A204.1 (cell line): ENCODE measurements at regions not wholly inside any gene's neighbourhood (a gene's known extent, or its start where the extent isn't known, plus 50 kb on each side); places are given as distances from the start of the nearest gene placed in this dataset.

ENCODE experiments used
- FAIRE-seq: peaks from 2 replicates; lab custom pipeline; 2012; peaks lifted over from hg19 to GRCh38; lab: Jason Lieb, UNC

DNA sequence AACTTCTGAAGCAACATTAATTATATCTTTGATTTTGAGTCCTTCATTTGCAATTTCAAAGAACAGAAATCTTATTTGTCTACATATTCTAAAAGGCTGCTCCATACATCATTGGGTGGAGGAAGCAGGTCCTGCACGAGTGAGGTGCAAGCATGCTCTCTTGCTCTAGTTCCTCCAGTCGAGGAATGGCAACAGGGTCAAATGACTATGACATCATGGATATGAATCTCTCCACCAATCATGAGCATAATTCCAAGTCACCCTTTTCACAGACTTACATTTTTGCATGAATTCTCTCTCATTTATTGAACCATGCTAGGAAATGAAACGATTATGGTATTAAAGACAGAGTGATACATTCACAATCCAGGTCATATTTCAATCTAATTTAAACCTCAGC, 608.8 kb upstream of the SOX11 start:
- no peak for FAIRE-seq

DNA sequence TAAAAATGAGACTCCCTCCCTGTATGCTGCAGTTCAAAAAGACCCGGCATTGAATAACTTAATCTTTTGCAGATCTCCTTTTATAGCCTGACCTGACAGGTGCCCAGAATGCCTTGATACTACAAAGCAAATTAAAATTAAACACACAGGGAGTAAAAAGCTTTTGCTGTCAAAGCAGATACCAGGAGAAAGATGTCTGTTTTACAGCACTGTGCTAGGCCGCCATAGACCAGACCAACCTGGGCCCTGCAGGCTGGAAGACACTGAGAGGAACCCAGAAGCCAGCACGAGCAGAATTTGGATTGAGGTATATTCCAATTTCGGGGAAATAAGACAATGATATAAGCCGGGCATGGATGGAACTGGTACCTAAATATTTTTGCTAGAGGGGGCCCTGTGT, 602.8 kb upstream of the SOX11 start:
- FAIRE-seq: no peak

DNA sequence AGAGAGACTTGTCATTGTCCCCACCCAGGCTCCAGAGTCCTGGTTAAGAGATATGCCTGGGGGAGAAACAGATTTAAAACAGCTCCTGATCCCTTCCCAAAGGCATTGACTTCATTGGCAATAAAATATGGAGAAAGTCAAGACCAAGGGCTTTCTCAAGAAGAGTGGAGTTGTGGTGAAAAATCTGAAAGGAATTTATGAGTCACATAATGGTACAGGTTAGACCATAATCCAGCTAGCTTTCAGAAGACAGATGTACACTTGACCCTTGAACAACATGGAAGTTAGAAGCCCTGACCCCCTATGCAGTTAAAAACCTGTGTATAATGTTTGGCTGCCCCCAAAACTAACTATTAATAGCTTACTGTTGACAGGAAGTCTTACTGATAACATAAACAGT, 599.1 kb upstream of the SOX11 start:
- FAIRE-seq: no peak

DNA sequence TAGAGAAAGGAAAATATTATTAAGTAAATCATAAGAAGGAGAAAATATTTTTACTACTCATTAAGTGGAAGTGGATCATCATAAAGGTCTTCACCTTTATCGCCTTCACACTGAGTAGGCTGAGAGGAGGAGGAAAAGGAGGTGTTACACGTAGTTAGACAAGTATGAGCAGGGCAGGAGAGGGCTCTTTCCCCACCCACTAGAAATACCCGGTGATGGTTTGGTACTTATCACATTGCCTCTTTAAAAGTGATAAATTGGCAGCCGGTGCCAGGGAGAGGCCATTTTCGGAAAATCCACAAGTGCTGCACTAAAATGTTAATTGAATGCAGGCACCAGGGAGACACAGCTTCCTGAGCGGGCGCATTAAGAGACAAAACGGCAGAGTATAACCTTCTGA, 598.7 kb upstream of the SOX11 start:
- FAIRE-seq: no peak

DNA sequence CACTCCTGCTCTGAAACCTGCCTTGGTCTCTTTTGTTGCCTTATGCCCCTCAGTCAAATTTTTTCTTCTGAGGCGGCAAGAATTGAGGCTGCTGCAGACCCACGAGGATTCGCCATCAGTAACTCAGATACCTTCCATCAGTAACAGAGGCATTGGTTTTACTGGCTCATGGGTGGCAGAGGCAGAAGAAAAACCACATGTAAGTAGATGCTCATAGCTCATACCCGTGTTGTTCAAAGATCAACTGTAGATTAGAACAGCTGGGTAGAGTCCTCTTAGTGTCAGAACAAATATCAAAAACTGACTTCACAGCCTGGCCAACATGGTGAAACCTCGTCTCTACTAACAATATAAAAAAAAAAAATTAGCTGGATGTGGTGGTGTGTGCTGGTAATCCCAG, 598.0 kb upstream of the SOX11 start:
- no peak for FAIRE-seq

DNA sequence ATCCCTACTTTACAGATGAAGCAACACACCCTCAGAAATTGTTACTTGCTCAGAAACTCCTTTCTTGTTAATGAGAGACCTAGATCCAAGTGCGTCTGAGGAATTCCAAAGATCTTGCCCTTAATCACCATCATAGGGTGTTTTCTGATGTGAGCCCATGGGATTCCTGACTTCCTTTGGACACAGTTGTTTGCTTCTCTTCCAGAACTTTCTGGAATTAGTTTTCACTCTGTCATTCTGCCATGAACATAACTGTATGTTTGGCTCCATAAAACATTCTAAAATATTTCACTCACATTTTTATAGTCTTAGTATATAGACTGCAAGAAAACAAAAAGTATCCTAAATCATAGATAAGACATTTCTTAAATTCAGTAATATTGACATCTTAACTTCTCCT, 593.9 kb upstream of the SOX11 start:
- FAIRE-seq: no peak

DNA sequence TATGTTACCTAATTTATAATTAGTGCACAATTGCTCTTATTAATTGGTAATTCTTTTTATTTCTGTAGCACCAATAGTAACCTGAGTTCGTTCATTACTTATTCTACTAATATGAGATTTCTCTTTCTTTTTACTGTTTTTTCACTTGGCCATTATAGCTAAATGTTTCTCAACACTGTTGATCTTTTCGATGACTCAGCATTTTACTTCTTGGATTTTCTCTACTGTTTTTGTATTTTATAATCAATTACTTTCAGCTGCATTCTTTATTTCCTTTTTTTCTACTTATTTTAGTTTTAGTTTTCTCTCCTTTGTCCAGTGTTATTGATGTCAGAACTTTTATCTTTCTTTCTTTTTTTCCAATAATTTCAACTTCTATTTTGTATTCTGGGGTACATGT, 589.4 kb upstream of the SOX11 start:
- no peak for FAIRE-seq

DNA sequence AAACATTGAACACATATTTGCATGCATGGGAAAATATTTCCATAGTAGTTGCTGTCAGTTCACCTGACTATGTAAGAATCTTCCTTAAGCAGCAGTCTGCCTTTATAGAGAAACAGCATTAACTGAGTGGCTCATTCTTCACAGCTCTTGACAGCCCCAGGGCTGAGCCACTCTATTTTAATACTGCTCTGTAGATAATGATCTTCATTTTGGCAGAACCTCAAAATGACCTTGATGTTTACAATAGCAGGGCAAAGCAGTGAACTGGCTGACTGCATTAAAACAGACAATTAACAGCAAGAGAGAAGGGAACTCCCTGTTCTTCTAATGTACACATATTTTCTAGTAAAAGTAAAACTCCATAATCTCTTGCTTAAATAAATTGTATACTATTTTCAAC, 580.6 kb upstream of the SOX11 start:
- FAIRE-seq: no peak

DNA sequence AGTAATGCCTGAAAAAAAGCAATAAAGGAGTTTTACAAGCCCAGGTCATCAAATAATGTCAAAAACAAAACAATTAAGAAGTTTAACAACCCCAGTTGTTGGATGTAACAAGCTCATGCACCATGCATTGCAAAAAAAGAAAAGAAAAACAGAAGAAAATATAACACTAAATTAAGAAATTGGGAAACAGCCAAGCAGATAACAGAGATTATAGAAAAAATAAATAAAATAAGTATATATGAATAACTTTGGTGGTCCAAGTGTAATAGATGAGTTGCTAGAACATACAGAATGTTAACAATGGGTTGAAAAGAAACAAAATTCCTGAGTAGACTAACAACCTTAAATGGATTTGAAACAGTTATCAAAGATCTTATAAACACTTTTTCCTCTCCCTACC, 573.1 kb upstream of the SOX11 start:
- no peak for FAIRE-seq

DNA sequence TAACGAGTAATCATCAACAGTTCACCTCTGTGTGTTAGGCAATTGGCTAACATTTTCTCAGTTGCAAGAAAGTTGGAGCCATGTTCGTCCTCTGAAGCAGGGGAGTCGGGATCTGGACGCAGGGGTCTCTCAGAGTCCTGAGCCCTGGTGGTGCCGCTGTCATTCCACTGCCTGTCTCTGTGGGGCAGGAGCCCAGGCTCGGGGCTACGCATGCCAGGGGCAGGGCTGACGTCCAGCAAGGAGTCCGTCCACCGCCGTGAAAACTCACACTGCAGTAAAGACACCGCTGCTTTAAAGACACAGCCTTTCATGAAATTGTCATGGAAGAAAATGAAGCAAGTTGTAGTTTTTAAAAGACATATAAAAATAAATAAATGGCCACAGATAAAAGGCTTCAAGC, 571.1 kb upstream of the SOX11 start:
- FAIRE-seq: no peak

DNA sequence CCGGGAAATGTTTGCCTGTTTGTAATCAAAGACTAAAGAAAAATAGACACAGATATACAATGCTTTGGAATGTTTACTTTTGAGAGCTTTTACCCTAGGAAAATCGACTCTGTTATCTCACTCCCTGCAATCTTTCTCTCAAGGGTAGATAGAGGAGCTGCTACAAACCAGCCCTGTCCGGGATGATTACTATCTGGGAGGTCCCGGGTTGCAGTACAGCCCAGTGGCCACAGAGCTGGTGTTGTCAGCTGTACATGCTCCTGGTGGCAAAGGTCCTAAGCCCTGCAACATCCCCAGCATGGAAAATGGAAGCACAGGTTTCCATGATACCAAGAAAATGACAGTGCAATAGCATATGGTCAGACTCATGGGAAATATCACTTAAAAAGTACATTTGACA, 570.5 kb upstream of the SOX11 start:
- no peak for FAIRE-seq

DNA sequence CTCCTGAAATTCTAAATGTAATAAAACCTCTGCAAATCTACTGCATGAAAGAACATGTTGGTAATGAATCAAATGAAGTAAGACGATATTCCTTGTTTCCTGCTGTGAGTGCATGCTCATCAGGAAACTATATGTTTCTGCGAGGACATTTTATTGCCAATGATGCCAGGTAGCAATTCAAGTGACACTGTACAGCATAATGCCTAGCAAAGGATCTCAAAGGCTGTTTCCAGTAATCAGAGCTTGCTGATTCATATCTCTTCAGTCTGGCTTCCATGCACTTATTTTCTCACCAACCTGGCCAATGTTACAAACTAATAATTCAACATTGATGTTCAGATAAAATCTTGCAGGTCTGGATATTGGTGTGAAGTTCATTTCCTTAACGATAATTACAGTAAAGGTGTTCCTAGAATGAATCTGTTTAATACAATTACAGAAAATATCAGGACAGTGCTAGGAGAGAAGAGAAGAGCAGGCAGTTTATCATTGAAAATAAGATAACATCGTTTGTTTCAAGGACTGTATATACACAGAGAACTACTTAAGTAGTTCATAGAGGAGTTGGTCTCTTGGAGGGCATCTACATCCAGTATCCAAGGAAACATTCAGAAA, 568.5 kb upstream of the SOX11 start:
- no peak for FAIRE-seq

DNA sequence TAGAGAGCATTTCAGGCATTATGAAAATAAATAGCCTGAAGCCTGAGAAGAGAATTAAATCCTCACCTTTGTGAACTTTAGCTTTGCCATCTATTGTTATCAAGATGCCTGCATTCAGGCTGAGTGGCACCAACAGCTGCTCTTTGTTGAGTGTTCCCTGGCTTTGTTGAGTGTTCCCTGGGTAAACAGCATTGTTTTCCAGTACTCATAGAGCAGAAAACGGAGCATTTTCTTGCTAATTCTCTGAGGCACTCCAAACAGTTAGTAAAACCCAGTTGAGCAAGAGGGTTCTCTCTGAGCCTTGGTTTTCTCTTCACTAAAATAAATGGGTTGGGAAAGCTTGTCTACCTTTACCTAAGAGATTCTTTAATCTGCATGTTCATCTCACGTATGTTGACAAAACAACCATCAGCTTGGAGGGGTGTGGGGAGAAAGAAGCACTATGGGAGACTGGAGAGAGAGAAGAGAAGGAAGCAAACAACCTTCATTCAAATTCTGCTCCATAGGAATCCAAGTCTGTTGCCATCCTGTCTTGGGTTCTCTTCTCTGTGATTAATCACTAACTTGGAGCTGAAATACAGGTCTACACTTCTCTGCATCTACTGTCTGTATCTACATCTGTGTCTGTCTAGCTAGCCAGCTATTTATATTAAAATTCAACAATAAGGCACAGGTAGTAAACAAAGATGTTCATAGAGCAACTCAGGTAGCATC, 567.0 kb upstream of the SOX11 start:
- no peak for FAIRE-seq

DNA sequence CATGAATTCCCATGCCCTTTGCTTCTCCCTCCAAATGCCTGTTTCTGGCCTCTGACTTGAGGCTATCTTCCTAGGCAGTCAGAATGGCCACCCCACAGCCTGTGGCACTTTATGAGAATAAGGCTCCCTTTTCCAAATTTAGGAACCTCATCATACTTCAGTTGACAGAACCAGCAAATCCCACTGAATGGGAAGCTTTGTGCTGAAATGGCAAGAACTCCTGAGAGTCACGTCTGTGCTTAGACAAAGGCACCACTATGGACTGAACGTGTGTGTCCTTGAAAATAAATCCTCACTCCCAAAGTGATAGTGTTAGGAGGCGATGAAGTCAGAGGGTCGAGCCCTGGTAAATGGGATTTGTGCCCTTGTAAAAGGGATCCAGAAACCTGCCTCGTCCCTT, 559.9 kb upstream of the SOX11 start:
- no peak for FAIRE-seq

DNA sequence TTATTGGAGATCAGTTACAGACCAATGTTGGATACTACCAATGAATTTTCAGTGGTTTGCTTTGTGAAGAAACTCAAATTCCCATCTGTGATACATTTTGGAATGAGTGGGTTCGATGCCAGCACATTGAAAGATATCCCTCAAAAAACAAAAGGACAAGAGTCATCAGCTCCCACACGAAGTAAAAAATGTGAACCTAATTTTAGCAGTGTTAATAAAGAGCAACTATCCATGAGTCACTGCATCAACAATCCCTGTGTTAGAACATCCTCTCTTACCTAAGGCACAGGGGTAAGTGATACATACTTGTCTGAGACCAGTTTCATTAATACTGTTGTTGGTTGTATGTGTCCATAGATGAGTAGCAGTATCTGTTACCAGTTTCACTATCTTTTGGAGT, 551.8 kb upstream of the SOX11 start:
- FAIRE-seq: no peak

DNA sequence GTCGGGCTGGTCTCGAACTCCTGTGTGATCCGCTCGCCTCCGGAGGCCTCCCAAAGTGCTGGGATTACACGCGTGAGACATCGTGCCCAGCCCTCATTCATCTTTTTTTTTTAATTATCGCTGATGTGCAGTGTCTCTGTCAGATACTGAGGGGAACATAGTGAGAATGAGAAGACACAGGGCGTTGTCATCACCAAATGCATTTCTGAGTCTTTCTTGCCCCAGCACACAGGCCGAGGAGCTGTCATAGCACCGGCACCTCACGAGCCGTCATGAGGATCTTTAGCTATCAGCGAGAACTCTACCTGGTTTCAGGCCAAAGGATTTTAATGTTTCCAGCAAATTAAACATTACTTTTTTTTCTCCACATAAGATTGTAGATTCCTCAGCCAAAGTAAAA, 548.0 kb upstream of the SOX11 start:
- no peak for FAIRE-seq

DNA sequence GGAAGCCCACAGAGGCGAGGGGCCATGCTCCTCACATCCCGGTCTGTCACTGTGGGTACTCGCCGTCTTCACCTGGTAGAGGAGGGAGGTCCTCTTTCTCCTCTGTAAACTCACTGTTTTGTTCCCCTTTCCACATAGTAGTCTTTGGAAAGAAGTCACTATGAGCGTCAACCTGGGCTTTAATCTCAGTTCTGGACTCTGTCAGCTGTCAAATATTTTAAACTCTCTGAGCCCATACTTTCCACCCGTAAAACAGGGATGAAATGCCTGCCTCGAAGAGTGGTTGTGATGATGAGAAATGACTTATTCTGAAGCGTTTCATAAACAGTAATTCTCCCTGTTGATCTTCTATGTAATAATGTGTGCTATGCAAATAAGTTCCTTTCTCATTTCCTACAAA, 547.1 kb upstream of the SOX11 start:
- FAIRE-seq: no peak

DNA sequence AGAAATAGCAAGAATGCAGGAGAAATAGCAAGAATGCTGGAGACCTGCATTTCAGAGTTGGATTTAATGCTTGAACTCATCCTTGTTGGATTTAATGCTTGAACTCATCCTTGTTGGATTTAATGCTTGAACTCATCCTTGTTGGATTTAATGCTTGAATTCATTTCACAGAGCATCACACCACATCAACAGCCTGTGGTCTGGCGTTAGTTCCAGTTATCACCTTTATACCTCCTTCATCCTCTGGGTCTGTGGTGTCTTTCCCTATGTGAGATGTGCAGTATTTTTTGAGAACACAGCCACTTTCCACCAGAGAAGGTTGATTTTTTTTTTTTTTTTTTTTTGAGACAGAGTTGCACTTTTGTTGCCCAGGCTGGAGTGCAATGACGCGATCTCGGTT, 546.4 kb upstream of the SOX11 start:
- FAIRE-seq: no peak

DNA sequence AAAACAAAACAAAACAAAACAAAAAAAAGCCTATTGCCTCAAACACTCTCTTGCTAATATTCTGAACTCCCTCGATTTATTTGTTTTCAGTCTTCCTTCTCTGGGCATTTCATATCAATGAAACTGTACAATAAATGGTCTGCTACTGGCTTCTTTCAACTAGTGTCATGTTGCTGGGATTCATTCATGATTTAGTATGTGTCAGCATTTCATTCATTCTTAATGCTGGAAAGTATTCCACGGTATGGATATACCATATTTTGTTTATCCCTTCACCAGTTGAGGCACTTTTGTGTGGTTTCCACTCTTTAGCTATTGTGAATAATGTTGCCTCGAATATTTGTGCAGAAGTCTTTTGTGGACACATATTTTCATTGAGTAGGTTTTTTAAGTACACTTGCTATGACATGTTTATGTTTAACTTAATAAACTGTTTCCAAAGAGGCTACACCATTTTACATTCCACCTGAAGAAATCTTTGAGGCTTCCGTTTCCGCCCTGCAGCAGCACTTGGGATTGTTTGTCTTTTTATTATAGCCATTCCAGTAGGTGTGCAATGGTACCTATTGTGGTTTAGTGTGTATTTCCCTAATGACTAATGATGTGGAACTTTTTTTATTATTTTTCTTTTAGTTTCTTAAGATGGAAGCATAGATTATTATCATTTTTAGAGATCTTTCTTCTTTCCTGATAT, 543.6 kb upstream of the SOX11 start:
- no peak for FAIRE-seq

DNA sequence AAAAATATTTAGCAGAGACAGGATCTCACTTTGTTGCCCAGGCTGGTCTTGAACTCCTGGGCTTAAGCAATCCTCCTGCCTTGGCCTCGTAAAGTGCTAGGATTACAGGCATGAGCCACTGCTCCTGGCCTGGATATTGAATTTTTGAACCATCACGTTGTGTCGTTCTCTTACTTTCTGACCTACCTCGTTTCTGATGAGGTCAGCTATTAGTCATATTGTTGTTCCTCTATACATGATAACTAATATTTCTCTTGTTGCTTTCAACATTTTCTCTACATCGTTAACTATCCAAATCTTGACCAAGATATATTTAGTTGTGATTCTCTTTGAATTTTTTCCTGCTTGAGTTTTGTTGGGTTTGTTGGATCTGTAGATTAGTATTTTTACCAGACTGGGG, 541.3 kb upstream of the SOX11 start:
- no peak for FAIRE-seq

DNA sequence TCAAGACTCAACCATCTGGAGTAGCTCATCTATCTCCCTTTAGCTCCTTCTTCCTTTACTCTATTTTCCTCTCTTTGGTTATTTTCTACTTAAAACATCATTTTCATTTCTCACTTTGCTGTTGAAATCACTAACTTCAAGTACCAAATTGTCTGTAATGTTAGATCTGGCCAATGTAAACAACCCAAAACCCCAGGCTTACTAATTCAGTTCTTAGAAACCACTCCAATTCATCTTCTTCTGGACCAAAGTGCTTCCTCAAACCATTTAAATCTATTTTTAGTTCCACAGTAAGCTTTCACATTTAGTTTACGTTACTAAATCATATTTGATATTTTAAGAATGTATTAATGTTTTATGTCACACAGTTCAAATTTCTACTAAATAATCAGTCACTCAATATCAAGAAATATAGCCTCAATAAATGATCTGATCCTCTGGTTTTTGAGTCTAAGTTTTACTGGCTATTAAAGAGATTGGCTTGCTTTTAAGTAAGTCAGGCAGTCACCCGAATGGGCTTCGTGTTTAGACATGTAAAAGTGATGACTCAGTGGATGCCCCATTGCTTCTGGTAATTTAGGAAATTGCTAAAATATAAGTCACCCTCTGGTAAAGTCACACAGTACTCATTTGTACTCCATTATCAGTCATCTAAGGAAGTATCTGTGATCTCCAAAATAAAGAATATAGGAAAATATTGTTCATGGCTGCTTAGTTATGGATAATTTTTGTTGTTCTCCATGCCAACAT, 527.2 kb upstream of the SOX11 start:
- no peak for FAIRE-seq

DNA sequence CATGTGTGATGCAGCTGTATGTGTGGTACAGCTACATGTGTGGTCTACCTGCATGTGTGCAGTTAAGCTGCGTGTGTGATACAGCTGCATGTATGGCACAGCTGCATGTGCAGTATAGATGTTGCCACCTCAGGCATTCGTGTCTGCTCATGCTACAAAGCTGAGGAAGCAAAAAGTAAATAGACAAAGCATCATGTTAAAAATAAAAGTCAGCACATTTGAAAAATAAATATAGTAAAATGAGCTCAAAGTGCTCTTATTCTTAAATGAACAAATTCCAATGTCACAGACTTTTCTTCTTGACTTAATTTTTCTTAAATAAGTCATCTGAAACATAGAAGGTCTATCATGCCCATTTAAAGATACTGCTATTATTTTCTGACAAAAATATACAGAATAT, 519.3 kb upstream of the SOX11 start:
- FAIRE-seq: no peak

DNA sequence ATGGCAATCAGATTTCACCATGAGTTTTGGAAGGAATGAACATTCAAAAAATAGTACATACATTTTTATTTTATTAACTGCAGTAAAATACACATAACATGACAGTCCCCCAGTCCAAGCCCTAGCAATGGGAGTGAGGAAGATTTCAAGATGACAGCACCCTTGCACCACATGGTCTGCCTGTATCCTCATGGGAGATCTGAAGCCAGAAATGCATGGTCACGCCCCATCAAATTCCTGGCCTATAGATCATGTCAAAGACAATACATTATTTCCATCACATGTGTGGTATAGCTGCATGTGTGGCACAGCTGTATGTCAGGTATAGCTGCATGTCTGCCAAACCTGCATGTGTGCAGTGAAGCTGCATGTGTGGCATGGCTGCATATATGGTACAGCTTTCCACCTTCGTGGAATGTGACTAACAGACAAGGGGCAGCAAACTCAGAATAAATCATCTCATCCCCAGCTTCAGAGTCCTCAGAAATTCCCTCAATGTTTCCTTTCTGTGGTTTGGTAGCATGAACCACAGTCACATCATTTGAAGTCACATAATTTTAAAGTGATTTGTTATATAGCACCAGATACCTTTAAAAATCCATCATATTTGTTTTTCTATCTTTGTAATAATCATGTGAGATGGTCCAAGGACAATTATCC, 518.2 kb upstream of the SOX11 start:
- no peak for FAIRE-seq
